HG03442 (cell line): ENCODE measurements at regions not wholly inside any gene's neighbourhood (a gene's known extent, or its start where the extent isn't known, plus 50 kb on each side); places are given as distances from the start of the nearest gene placed in this dataset.
"Not testable (repeated sequence)": the region's sequence is repeated elsewhere in the genome, so short reads cannot be mapped to it uniquely, and the experiment has no call there.

Experiments
- ATAC-seq: cut with Tn5 transposase; IDR thresholded peaks from one replicate; pipeline ENCODE4 v1.9.1; 2021; ENCODE audit warnings: mild to moderate bottlenecking, moderate library complexity; ENCODE audit not compliant: unreplicated experiment

- no peak for ATAC-seq
Measured at GRCh38 chr4:45283352-45283751, 557.0 kb upstream of the GNPDA2 start.

GRCh38 chr4:45280121-45280520, 553.8 kb upstream of the GNPDA2 start:
- ATAC-seq = no peak

- no peak for ATAC-seq
Measured at GRCh38 chr4:45275862-45276261, 549.5 kb upstream of the GNPDA2 start.

- not testable (repeated sequence) for ATAC-seq
Measured at GRCh38 chr4:45248106-45248505, 521.8 kb upstream of the GNPDA2 start.

- ATAC-seq = no peak
Measured at GRCh38 chr4:45241976-45242375, 515.6 kb upstream of the GNPDA2 start.

GRCh38 chr4:45229206-45229605, 502.9 kb upstream of the GNPDA2 start:
- no peak for ATAC-seq

- no peak for ATAC-seq
Measured at GRCh38 chr4:45215976-45216542, 489.7 kb upstream of the GNPDA2 start.

GRCh38 chr4:45208476-45208875, 482.1 kb upstream of the GNPDA2 start:
- ATAC-seq = not testable (repeated sequence)

GRCh38 chr4:45207864-45208331, 481.5 kb upstream of the GNPDA2 start:
- ATAC-seq = not testable (repeated sequence)

- ATAC-seq = not testable (repeated sequence)
Measured at GRCh38 chr4:45207241-45207863, 481.0 kb upstream of the GNPDA2 start.

GRCh38 chr4:45199736-45200135, 473.4 kb upstream of the GNPDA2 start:
- no peak for ATAC-seq

GRCh38 chr4:45188501-45188900, 462.1 kb upstream of the GNPDA2 start:
- ATAC-seq = no peak

GRCh38 chr4:45186249-45186648, 459.9 kb upstream of the GNPDA2 start:
- no peak for ATAC-seq

- ATAC-seq = no peak
Measured at GRCh38 chr4:45183905-45184304, 457.5 kb upstream of the GNPDA2 start.

- ATAC-seq = no peak
Measured at GRCh38 chr4:45172636-45173035, 446.3 kb upstream of the GNPDA2 start.

GRCh38 chr4:45160951-45161350, 434.6 kb upstream of the GNPDA2 start:
- no peak for ATAC-seq

- ATAC-seq = no peak
Measured at GRCh38 chr4:45155081-45155777, 428.9 kb upstream of the GNPDA2 start.

GRCh38 chr4:45147866-45148265, 421.5 kb upstream of the GNPDA2 start:
- ATAC-seq = no peak

- ATAC-seq = no peak
Measured at GRCh38 chr4:45131020-45131419, 404.7 kb upstream of the GNPDA2 start.

GRCh38 chr4:45122406-45122805, 396.1 kb upstream of the GNPDA2 start:
- ATAC-seq = no peak

- ATAC-seq = no peak
Measured at GRCh38 chr4:45121426-45121975, 395.1 kb upstream of the GNPDA2 start.

- peak; percentile 91 for ATAC-seq
Measured at GRCh38 chr4:45120163-45120562, 393.8 kb upstream of the GNPDA2 start.
